Mucosa of descending colon (tissue), 3 donors: ENCODE measurements at regions not wholly inside any gene's neighbourhood (a gene's known extent, or its start where the extent isn't known, plus 50 kb on each side); places are given as distances from the start of the nearest gene placed in this dataset.

Experiments used
- ATAC-seq: fragments of 200-7000 bp; cut with Tn5 transposase; one replicate; pipeline ENCODE4 v1.9.1; 2020; ENCODE audit warnings: mild to moderate bottlenecking, moderate library complexity
- DNase-seq, 3 donors: peaks; one replicate each; pipeline ENCODE4 v3.0.0-alpha.2; 2020
- H3K36me3 ChIP-seq: fragments of 200-600 bp; one replicate; pipeline ENCODE4 v1.8.0; 2021; ENCODE audit warnings: low read depth, mild to moderate bottlenecking
- H3K4me1 ChIP-seq: fragments of 200-600 bp; one replicate; pipeline ENCODE4 v1.8.0; 2021; ENCODE audit warnings: low read depth, mild to moderate bottlenecking
- H3K4me3 ChIP-seq: fragments of 200-600 bp; one replicate; pipeline ENCODE4 v1.8.0; 2021; ENCODE audit warnings: mild to moderate bottlenecking
- H3K9me3 ChIP-seq: fragments of 200-600 bp; one replicate; pipeline ENCODE4 v1.8.0; 2021; ENCODE audit warnings: mild to moderate bottlenecking
- CTCF ChIP-seq: fragments of 200-600 bp; IDR thresholded peaks from one replicate; pipeline ENCODE4 v1.8.0; 2022; ENCODE audit warnings: antibody characterized with exemption, mild to moderate bottlenecking
- intact Hi-C, 2 donors: fragments of 100-400 bp; cut with DNase I in 1 of 2; cut with micrococcal nuclease in 1 of 2; formaldehyde crosslinking; loops; one replicate each; pipeline versions ENCODE4 v1.11.0 to v1.11.1; 2022; cut with DNase I, micrococcal nuclease
- donor health status: DM: no; HTN: no; CAD: no; lungs with moderate emphysema.
- donor health status: DM: no; HTN: no; CAD: no.
- donor health status: DM: no; HTN: yes; CAD: no.

- no peak overlapping the region for H3K4me3 ChIP-seq
- no peak for TF ChIP-seq CTCF
Observed at GRCh38 chr5:41598011-41598410, 87.6 kb upstream of the PLCXD3 start.

GRCh38 chr5:41587668-41588067, 77.3 kb upstream of the PLCXD3 start:
- intact Hi-C loops: no loop called here
- ATAC-seq: no peak
- no peak for TF ChIP-seq CTCF

More at GRCh38 chr5:41598011-41598410, 87.6 kb upstream of the PLCXD3 start:
- ATAC-seq (no peak), DNase-seq (no peak)
- H3K4me1 ChIP-seq: no peaks in the 10 kb centered on the region
- H3K9me3 ChIP-seq: no peaks in the 10 kb centered on the region
- H3K36me3 ChIP-seq: no peaks in the 10 kb centered on the region
- intact Hi-C loops: no loop called here

GRCh38 chr5:41575110-41575779, 64.8 kb upstream of the PLCXD3 start:
- intact Hi-C loops: no loop called here
- DNase-seq: no peak
- ATAC-seq: no peak
- TF ChIP-seq CTCF: no peak
- Histone ChIP-seq H3K9me3 (peaks cover 3% of the 10 kb centered on the region), H3K4me3 (no peak overlapping the region), H3K4me1 (no peaks in the 10 kb centered on the region), H3K36me3 (no peaks in the 10 kb centered on the region)

More at GRCh38 chr5:41587668-41588067, 77.3 kb upstream of the PLCXD3 start:
- Histone ChIP-seq H3K9me3 (no peaks in the 10 kb centered on the region), H3K4me1 (no peaks in the 10 kb centered on the region), H3K4me3 (no peak overlapping the region), H3K36me3 (no peaks in the 10 kb centered on the region)
- DNase-seq: no peak

- Histone ChIP-seq H3K4me3 (no peak overlapping the region), H3K4me1 (no peaks in the 10 kb centered on the region), H3K9me3 (peaks cover 4% of the 10 kb centered on the region), H3K36me3 (no peaks in the 10 kb centered on the region)
- no peak for TF ChIP-seq CTCF
- DNase-seq (no peak), ATAC-seq (no peak)
- intact Hi-C loops: no loop called here
Observed at GRCh38 chr5:41574391-41574790, 64.0 kb upstream of the PLCXD3 start.
